NCI-H1092 treated with DMSO at 0.1 percent for 48 hours (cell line): ENCODE measurements at regions not wholly inside any gene's neighbourhood (a gene's known extent, or its start where the extent isn't known, plus 50 kb on each side); places are given as distances from the start of the nearest gene placed in this dataset.
"Not testable (repeated sequence)": the region's sequence is repeated elsewhere in the genome, so short reads cannot be mapped to it uniquely, and the experiment has no call there.

Source experiments
- DNase-seq: peaks from one replicate; lab custom pipeline; 2025; lab: John Stamatoyannopoulos, UW

DNA sequence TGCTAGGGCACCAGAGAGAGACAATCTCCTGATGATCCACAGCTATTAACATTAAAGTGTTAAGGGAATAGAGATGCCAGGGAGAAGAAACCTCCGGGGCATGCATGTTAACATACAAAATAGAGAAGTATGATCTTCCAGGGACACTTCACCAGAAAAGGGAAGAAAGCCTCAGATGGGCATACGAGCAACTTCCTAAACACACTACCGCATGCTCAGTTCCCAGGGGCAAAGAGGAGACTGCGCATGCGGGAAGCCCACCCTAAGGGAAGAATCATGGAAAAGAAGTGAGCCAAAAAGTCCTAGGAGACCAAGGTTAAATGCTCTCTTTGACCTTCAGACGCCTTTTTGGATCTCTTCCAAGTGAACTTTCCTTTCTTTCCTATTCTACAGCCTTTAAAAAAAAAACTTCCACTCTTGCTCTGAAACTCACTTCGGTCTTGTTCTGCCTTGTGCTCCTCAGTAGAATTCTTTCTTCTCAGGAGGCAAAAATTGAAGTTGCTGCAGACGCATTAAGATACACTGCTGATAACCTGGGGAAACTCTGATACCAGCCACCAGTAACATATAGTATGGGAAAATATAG lies 1211.3 kb downstream of the REEP3 start:
- no peak for DNase-seq

DNA sequence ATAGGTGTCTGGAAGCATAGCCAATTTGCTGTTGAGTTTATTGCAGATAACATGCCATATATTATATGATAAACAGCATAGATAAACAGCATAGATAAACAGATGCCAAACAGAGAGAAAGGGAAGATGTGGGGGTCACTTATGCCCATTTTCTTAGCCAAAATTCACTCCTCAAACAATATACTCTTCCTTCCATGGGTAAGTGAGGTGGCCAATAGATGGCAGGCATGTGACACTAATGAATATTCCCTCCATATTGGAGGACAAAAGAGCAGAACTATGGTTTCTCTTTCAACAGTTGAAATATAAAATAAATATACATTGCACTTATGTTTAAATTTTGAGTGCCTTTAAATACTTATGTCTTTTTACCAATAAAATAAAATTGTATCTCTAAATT lies 1212.8 kb downstream of the REEP3 start:
- DNase-seq: no peak

DNA sequence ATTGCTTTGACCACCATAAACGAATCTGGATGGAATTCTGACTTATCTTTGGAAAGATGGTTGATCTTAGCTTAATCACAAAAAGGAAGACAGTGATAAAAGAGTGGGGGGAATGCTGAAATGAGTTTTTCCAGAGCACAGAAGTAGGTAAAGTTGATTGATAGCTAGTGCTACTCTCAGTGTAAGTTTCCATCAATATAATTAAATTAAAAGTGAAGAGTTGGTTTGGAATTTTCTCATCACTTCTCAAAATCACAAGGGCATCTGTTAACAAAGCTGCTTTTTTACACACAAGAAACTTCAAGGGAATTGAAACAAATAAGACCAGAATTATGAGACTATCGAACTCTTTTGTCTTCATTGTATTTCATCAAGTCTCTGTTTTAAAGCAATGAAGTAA lies 1217.3 kb downstream of the REEP3 start:
- no peak for DNase-seq

DNA sequence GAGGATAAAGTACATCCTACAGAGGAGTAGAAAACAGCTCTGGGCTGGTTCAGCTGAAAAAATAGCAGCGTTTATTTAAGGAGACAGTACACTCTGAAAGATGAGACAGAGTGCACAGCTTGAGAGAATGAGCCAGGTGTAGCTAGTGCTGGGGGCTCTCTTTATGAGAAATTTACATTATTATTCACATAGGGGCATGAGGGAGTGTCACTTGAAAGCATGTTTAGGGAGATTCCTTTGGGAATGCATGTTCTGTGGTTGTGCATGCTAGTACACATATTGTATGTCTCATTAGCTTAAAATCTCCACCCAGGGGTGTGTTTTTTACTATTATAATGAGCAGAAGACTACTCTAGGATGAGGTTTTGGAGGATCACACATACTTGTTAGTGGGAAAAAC lies 1224.4 kb downstream of the REEP3 start:
- no peak for DNase-seq

DNA sequence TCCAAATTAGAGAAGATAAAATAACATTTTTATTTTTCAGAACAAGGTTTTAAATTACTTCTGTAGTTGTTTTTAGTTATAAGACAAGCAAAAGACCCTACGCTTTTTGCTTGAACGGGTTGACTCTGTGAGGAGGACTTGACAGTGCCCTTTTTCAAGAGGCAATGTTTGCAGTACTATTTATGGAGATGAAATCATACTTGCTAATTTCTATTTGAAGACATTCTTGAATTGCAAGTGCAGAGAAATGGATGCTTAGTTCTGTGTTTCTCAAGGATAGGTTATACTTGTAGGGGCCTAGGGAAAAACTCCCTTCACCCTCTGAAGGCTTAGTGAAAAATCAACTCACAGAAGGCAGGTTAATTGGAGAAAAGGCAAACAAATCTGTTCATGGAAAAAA lies 1229.5 kb downstream of the REEP3 start:
- no peak for DNase-seq

DNA sequence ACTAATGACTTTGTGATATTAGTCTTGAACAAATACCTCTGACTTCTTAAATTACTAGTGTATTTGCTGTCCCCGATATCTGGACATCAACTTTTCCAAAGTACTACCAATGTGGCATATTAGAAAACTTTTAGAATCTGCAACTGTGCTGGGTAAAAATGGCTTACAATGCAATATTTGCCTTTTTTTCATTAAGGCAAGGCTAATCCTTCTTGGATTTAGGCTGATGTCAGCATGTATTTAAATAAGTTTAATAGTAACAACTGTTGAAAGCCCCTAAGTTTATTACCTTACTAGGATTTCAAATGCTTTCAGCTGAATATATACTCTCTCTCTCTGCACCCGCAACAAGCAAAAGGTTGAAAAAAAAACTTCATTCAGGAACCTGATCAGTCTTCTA lies 1232.3 kb downstream of the REEP3 start:
- no peak for DNase-seq

DNA sequence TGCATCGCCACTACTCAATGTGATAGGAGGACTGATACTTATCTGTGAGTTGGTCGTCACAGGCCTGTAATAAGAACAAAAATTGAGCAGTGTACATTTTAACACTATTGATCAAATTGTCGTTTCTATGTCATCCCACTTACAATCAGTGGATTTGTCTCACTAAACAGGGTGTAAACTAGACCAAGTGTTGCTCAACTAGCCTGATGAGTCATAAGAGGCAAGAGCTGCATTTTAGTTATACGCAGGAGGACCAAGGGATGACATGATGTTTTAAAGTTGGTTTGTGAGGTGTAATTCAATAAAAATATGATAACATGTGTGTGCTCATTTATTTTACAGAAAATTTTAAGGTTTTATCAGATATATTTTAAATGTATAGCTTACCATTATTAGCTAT lies 1239.2 kb downstream of the REEP3 start:
- DNase-seq: no peak

DNA sequence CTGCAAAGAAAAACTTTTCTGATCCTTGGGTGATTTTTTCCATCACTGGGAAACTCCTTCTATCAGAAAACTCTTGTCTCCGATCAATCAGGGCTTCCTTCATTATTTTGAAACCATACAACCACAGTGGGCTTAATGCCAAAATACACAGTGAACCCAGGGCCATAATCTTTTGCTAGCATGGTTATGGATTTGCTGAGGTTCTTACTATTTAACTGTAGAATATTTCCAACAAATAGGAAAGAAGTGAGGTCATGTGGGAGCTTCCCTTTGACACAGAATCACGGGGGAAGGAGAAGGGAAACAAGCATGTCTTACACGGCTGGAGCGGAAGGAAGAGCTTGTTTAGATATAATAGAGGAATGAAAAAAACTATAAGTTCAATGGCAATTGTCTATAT lies 1241.7 kb downstream of the REEP3 start:
- DNase-seq: no peak

DNA sequence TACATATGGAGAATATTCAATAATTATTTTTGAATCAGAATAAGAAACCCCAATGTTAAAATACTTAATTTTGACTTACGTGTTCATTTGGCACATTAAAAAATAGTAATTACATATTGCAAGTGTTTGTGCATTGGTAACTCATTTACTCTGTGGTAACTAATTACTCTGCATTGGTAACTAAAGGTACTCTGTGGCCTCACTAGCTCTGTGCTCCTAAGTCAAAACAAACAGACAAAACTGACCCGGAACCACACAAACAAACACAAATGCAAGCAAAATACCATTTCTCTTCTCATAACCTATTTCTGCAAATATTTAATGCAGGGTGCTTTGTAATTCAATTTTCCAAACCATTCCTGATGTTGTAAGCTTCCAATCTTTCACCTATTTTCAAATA lies 1244.3 kb downstream of the REEP3 start:
- DNase-seq: no peak

DNA sequence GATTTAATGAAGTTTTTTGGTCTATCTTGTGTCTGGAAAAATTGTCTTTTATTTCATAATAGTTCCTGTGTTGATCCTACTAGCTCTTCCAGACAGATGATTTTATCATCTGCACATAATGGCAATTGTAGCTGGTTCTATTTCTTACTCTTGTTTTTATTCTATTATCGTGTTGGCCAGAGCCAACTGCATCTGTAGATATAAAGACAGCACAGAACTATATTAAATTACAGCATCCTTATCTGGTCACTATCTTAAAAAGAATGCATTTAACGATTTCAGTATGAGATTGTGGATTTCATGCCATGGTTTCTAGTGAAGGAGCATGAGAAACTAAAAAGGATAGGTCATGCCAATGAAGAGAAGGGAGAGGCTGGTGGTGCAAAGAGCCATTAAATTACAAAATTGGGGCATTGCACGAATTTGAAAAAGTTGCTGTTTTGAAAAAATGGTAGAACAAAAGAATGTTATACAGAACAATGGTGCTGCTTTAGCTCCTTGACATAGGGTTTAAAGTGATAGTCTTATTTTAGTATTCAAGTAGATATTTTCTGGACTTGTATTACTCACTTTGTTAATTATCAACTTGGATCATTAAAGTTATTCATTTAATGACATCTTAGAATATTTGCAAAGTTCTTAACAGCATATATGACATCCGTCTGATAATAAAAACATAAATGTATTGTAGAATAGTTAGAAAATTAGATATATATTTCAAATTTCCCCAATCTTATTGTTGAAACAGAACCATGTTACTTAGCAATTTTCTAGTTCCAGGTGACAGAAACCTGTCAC lies 1250.3 kb downstream of the REEP3 start:
- no peak for DNase-seq

DNA sequence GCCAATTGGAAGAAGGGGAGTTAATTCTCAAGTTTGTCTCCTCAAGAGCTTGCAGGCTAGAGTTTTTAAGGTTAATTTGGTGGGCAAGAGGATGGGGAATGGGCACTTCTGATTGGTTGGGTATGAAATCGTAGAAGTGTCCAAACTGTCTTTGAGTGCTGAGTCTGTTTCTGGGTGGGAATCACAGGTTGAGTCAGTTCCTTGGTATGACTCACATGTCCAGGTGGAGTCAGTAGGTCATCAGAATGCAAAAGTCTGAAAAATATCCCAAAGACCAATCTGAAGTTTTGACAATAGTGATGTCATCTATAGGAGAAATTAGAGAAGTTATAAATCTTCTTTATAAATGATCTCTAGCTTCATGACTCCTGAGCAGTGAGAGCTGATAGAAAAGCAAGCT lies 1252.2 kb downstream of the REEP3 start:
- no peak for DNase-seq

DNA sequence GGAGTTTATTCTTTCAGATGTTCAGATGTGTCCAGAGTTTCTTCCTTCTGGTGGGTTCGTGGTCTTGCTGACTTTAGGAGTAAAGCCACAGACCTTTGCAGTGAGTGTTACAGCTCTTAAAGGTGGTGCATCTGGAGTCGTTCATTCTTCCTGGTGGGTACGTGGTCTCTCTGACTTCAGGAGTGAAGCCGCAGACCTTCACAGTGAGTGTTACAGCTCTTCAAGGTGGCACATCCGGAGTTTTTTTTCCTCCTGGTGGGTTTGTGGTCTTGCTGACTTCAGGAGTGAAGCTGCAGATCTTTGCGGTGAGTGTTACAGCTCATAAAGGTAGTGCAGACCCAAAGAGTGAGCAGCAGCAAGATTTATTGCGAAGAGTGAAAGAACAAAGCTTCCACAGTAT lies 1263.2 kb downstream of the REEP3 start:
- DNase-seq: not testable (repeated sequence)

DNA sequence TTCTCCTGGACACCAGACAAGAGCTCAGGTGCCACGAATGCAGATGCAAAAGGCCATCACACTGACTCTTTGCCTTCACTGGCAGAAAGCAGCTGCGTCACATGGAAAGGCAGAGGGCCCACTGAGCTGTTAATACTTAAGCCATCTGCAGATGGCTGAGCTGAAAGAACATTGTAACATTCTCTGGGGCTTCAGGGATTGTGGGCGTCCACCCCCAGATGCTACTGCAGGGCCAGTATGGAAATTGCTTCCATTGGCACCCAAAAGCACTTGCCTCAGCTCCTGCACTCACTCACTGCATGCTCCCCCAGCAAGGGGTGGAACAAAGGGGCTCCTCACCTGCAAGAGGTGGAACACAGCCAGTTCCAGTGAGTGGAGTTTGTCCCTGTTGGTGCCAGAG lies 1264.6 kb downstream of the REEP3 start:
- DNase-seq: no peak

DNA sequence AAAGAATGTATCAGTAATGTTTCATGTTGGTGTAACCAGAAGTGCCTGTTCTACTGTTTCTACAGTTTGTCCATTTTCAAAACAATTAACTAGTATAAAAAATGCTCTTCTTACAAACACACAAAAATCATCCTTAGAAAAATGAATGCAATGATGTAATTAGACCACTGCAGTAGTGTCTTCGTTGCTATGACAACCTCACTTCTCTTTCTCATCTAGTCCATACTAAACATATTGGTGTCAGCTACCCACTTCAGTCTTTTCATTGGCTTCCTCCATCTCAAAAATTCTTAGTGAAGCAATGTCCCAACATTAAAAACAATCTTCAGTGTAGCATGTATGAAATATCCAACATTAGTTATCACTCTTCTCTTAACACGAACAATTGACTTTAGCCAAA lies 1265.8 kb downstream of the REEP3 start:
- no peak for DNase-seq

DNA sequence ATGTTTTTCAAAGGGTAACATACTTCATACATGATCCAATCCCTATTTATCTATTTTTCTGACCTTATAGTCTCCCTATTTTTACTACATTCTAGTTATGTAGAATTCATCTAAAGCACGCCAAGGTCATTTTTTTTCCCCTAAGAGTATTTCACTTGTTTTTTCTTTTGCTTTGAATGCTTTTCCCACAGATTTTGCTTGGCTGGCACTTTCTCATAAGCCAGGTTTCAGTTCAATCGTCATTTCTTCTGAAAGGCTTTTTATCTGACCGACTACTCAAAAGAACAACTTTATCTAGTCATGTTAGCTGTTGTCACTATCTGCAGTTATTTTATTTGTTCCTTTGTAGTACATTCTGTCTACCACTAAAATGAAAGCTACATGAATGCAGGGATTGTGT lies 1274.6 kb downstream of the REEP3 start:
- DNase-seq: no peak

DNA sequence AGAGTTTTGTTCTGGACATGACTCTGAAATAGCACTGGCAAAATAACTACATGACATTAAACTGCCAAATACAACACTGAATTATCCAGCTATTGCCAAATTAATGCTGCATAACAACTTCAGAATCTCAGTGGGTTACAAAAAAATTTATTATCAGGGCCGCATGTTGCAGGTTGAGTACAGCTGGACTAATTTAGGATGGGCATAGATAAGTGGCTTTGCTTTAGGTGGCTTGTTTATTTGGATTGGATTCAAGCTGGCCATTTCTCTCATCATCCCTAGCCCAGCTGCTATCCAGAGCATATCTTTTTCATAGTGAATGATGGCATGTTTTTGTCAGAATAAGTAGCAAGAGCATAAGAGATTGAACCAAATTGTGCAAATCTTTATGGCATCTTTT lies 1277.1 kb downstream of the REEP3 start:
- DNase-seq: no peak

DNA sequence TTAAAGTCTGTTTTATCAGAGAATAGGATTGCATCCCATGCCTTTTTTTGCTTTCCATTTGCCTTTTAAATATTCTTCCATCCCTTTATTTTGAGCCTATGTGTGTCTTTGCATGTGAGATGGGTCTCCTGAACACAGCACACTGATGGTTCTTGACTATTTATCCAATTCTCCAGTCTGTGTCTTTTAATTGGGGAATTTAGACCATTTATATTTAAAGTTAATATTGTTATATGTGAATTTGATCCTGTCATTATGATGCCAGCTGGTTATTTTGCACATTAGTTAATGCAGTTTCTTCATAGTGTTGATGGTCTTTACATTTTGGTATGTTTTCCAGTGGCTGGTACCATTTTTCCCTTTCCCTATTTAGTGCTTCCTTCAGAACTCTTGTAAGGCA lies 1287.0 kb downstream of the REEP3 start:
- DNase-seq: not testable (repeated sequence)

DNA sequence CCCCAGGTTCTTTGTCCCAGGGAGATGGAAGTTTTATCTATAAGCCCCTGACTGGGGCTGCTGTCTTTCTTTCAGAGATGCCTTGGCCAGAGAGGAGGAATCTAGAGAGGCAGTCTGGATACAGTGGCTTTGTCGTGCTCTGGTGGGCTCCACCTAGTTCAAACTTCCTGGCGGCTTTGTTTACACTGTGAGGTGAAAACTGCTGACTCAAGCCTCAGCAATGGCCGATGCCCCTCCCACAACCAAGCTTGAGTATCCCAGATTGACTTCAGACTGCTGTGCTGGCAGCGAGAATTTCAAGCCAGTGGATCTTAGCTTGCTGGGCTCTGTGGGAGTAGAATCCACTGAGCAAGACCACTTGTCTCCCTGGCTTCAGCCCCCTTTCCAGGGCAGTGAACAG lies 1288.8 kb downstream of the REEP3 start:
- DNase-seq: not testable (repeated sequence)

DNA sequence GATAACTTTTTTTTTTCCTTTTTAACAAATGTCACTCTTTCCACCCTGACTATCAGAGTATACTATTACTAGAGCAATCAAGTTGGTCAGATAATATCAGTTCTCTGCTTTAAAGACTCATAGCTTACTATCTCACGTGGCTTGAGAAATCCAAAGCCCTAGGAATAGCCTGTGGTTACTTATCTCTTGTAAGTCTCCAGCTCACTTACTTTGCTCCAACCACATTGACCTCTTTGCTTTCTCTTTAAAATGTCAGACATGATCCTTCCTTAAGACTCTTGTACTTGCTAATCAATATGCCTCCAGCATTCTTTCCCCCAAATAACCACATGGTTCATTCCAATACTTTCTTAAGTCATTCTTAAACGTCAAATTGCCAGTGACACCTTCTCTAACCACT lies 1292.2 kb downstream of the REEP3 start:
- no peak for DNase-seq

DNA sequence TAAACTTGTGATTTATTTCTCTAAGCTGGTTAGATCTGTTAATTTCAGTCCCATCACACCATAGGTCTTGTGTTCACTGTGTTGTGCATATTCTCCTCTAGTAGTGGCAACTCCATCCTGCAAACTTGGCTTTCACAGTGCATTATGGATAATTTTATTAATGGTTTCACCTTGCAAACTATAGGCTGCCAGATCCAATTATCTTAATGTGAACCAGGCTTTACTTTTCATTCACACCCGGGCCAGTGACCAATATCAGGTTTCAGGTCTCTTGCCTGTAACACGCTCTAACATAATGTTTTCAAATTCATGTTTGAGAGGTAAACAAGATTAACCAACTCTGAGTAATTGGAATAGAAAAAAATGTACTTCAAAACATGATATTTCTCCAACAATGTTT lies 1293.0 kb downstream of the REEP3 start:
- no peak for DNase-seq

DNA sequence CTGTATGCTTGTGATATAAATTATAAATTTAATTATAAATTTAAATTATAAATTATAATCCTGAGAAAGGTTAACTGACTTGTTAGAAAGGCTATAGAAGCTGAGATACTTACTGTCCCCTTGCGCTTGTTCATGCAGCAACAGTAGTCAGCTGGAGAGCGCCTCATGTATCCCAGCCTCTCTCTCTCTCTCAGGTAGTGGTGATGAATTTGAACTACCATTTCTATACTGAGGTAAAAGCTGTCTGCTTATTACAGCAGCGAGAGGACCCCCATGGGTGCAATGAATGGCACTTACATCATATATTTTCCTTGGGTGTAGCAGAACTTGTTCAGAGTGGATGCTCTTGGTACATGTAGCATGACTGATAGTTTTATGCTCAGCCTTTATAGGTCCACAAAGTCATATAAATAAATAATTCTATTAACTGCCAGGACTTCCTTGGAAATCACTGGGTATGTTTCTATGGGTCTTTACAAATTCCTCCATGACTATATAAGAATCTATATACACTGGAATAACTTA lies 1308.7 kb downstream of the REEP3 start:
- DNase-seq: no peak

DNA sequence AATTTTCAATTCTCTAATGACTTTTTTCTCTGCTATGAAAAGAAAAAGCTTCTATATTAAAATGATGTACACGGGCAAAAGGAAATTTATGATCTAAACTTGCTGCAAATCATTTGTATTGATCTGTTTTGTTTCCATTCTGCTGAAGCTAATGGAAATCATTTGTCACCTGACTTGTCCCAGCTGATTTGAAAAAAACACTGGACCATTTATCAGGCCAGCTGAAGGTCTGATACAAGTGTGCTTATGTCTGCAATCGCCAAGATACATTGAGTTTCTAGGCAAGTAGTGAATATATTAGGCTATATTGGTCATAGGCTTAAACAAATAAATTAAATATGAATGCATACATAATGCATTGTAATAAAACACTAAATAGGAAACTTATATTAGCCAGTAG lies 1309.7 kb downstream of the REEP3 start:
- no peak for DNase-seq

DNA sequence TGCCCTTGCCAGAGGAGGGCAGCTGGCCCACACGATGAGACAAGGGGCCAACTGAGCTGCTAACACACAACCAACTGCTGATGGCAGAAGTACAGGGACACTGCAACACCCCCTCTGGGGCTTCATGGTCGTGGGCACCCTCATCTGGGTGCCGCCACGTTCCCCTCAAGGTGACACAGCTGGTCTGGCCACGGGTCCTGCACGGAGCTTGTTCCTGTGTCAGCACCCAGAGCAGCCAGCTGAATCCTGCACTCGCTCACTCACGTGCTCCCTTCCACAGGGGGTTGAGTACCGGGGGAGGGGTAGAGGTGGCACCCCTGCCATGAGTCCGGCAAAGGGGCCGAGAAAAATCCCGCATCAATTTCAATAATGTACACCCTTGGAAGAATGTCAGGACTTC lies 1319.1 kb downstream of the REEP3 start:
- no peak for DNase-seq

DNA sequence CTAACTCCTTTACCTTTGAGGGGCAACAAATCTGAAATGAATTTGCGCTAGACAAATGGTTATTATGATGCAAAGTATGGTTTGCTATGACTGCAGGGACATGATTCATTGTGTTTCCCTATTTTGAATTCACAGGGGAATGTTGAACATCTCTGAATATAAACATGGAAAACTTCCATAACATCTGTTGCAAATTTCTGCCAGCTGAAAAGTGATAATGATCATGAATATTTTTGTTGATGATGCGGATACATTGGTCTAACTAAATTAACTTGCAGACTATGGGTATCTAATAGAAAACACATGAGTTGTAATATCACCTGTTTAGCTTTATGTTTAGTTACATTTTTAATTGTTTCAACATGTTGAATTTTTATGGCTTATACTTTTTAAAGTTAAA lies 1325.5 kb downstream of the REEP3 start:
- no peak for DNase-seq
